GM12864 (cell line): ENCODE measurements at regions not wholly inside any gene's neighbourhood (a gene's known extent, or its start where the extent isn't known, plus 50 kb on each side); places are given as distances from the start of the nearest gene placed in this dataset.
"Not testable (repeated sequence)": the region's sequence is repeated elsewhere in the genome, so short reads cannot be mapped to it uniquely, and the experiment has no call there.

Experiments
- DNase-seq: peaks from one replicate; pipeline ENCODE4 v3.0.0-alpha.2; 2011; ENCODE audit warnings: low read depth
- H3K4me3 ChIP-seq: 2 replicates; pipeline ENCODE4 v1.5.1; 2011; ENCODE audit warnings: mild to moderate bottlenecking, low read depth, low read length, control low read depth
- CTCF ChIP-seq: IDR thresholded peaks from 2 replicates; pipeline ENCODE4 v1.5.1; 2011; ENCODE audit warnings: low read depth, mild to moderate bottlenecking, moderate library complexity, low read length, control low read depth, inconsistent platforms; ENCODE audit errors: missing control alignments

- no peak for DNase-seq
- H3K4me3 ChIP-seq: no peak overlapping the region
- TF ChIP-seq CTCF: no peak
Measured at GRCh38 chr5:71929003-71929402, 178.3 kb upstream of the MAP1B start.

GRCh38 chr5:71930554-71930953 is 176.7 kb upstream of the MAP1B start:
- not testable (repeated sequence) for H3K4me3 ChIP-seq

GRCh38 chr5:71932131-71932654 is 175.1 kb upstream of the MAP1B start:
- no peak for DNase-seq
- no peak for TF ChIP-seq CTCF
- H3K4me3 ChIP-seq: no peak overlapping the region

More at GRCh38 chr5:71930554-71930953, 176.7 kb upstream of the MAP1B start:
- DNase-seq: not testable (repeated sequence)

GRCh38 chr5:71932655-71933338 is 174.5 kb upstream of the MAP1B start:
- no peak for TF ChIP-seq CTCF
- no peak overlapping the region for H3K4me3 ChIP-seq
- no peak for DNase-seq

- DNase-seq: no peak
- no peak overlapping the region for H3K4me3 ChIP-seq
- TF ChIP-seq CTCF: no peak
Measured at GRCh38 chr5:71934322-71934721, 173.0 kb upstream of the MAP1B start.

GRCh38 chr5:71937921-71938698 is 169.2 kb upstream of the MAP1B start:
- H3K4me3 ChIP-seq: no peak overlapping the region
- TF ChIP-seq CTCF: no peak
- DNase-seq: no peak

- no peak overlapping the region for H3K4me3 ChIP-seq
- DNase-seq: no peak
- no peak for TF ChIP-seq CTCF
Measured at GRCh38 chr5:71938895-71939294, 168.4 kb upstream of the MAP1B start.
